Omental fat pad (tissue), 3 donors: ENCODE measurements at regions not wholly inside any gene's neighbourhood (a gene's known extent, or its start where the extent isn't known, plus 50 kb on each side); places are given as distances from the start of the nearest gene placed in this dataset.
"Not testable (repeated sequence)": the region's sequence is repeated elsewhere in the genome, so short reads cannot be mapped to it uniquely, and the experiment has no call there.

Source experiments
- ATAC-seq: fragments of 150-250 bp; one replicate; pipeline ENCODE4 v1.9.1; 2016; ENCODE audit warnings: mild to moderate bottlenecking, moderate library complexity; ENCODE audit not compliant: low FRiP score
- DNase-seq: peaks from one replicate; pipeline ENCODE4 v3.0.0-alpha.2; 2019; ENCODE audit warnings: low spot score
- CTCF ChIP-seq, 3 donors: fragments of 450-650 bp; IDR thresholded peaks; one replicate each; pipeline ENCODE4 v1.5.1; 2016 to 2017; ENCODE audit warnings: antibody characterized with exemption in 3 of 3, mild to moderate bottlenecking in 3 of 3, moderate library complexity in 2 of 3

DNA sequence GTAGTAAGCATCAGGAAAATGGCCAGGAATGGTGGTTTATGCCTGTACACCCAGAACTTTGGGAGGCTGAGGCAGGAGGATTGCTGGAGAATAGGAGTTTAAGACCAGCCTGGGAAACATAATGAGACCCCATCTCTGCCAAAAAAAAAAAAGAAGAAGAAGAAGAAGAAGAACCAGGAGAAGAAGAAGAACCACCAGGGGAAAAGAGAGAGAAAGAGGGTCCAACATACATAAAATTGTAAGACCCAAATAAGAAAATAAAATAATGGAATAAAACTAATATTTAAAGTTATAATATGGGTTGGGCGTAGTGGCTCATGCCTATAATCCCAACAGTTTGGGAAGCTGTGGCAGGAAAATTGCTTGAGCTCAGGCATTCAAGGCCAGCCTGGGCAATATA lies 408.4 kb downstream of the ZFHX3 start:
- TF ChIP-seq CTCF (IDR thresholded peaks at IDR 0.05) = no peak
- DNase-seq (no peak), ATAC-seq (no peak)

DNA sequence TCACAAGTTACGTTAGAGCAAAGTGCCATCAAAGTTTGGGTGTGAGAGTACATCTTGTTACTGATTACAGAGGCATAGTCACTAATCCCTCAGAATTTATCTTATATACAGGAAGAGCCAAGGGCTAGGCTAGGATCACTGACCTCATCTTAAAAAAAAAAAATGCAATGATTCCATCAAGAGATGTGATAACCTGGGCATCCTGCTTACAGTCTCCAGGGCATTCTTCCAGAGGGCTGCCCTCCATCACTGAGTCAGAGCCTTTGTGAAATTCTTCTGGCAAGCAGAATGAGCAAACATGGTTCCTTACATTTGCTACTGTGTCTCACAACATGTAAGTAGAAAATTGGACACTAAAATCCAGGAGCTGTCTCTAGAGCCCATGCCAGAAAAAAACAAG lies 410.6 kb downstream of the ZFHX3 start:
- TF ChIP-seq CTCF (IDR thresholded peaks at IDR 0.05) = no peak
- DNase-seq = no peak
- no peak for ATAC-seq

- no peak for TF ChIP-seq CTCF (IDR thresholded peaks at IDR 0.05)
Measured at GRCh38 chr16:72635694-72636093, 412.2 kb downstream of the ZFHX3 start.

GRCh38 chr16:72635104-72635503 lies 412.8 kb downstream of the ZFHX3 start:
- DNase-seq (no peak), ATAC-seq (no peak)
- no peak for TF ChIP-seq CTCF (IDR thresholded peaks at IDR 0.05)

More at GRCh38 chr16:72635694-72636093, 412.2 kb downstream of the ZFHX3 start:
- no peak for ATAC-seq
- DNase-seq = no peak

GRCh38 chr16:72627182-72627896 lies 420.6 kb downstream of the ZFHX3 start:
- not testable (repeated sequence) for DNase-seq, ATAC-seq

DNA sequence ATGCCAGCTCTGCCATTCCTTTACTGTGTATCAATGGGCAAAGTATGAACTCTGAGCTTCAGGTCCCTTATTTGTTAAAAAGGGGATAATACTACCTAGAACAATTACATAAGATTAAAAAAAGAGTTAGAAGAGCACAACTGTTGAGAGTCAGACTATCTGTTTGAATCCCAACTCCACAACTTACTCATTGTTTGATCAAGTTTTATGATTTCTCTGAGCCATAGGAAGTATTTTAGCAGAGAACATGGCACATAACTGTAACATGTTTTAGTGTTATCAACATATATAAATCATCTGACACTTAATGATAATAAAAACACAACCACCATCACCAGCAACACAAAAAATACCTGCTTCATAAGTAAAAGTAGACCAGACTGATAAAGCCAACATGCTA lies 421.3 kb downstream of the ZFHX3 start:
- DNase-seq (no peak), ATAC-seq (no peak)
- TF ChIP-seq CTCF (IDR thresholded peaks at IDR 0.05) = no peak

- TF ChIP-seq CTCF (IDR thresholded peaks at IDR 0.05) = no peak
- DNase-seq (no peak), ATAC-seq (no peak)
Measured at GRCh38 chr16:72621651-72622050, 426.3 kb downstream of the ZFHX3 start.
